Stimulated activated CD4-positive, alpha-beta T cell treated with anti-CD3 and anti-CD28 coated beads, Interleukin-12 subunit alpha, Interleukin-12 subunit beta, amount 100 ng/mL, for 48 hours (primary cell): ENCODE measurements at regions not wholly inside any gene's neighbourhood (a gene's known extent, or its start where the extent isn't known, plus 50 kb on each side); places are given as distances from the start of the nearest gene placed in this dataset.

ENCODE experiments used
- DNase-seq, 3 donors: peaks; one replicate each; pipeline ENCODE4 v3.0.0-alpha.2; 2020; ENCODE audit warnings: low read depth in 2 of 3, low spot score in 1 of 3

DNA sequence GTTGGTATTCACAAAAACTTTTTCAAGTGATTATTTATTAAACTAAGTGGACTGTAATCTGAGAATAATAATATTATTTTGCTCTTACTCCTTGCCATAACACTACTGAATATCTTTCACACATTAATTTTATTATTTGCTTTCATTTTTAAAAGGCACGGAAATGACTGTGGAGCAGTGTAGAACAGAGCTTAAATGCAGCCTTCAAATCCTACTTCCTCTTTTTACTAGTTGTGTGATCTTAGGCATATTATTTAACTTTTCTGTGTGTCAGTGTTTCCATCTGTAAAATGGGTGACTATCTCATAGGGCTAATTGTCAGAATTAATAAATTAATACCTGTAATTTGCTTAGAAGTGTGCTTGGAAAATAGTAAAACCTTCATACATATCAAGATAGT is 55.5 kb upstream of the SLC8A1 start:
- no peak for DNase-seq

DNA sequence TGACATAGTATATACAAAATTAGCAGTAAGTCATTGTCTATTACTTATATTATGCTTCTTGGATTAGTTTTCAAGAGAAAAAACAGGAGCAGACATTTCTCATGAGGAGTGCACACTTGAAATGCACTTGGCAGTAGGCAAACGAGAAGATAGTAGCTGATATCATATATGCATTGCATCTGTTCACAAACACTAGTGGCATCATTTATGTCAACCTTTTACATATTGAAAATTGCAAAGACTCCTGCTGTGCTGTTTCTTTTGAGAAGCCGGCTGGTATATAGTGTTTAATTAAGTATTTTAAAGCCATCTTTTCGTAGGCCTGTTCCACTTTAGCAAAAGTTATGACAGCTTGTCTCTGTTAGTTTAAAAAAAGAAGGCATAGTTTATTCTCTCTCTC is 58.4 kb upstream of the SLC8A1 start:
- DNase-seq, result no peak

DNA sequence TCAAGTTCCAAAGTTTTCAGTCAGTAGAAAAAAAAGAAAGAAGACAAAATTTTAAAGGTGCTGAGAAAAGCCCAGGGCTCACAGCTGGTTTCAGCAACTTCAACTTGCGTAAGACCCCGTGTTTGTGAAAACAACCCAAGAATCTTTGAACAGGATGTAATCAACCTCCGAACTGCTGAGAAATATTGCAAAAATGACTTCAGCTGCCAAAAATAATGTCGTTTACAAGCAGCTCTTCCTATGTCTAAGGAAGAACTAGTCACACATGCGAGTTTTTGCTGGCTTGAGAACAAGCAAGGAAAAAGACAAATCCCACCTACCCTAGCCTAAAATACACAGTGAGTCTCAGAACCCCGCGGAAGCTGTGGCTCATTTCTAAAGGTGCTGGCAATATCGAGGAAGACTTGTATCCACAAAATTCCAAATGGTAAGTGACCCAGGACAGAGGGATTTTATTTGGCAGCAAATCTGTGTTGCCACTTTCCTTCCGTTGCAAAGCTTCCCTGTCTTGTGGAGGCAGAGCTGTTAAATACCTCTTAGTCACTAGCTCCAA is 59.8 kb upstream of the SLC8A1 start:
- DNase-seq, result no peak

DNA sequence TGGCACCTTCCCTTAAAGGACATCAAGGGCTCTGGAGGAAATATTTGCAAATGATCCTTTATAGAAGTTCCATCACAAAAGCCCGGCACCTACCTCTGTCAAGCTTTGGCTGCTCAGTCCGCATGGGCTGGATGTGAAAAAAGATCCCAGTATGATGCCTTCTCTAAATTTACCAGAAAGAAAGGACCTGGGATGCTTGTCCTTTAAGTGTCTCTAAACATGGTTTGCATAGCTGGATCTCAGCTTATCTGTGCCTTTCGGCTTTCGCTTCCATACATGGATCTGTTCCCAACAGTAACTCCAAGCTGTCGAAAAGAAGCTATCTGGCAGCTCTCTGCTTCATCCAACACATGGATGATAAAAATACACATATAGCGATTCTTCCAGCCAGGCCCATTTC is 60.4 kb upstream of the SLC8A1 start:
- DNase-seq, result no peak

DNA sequence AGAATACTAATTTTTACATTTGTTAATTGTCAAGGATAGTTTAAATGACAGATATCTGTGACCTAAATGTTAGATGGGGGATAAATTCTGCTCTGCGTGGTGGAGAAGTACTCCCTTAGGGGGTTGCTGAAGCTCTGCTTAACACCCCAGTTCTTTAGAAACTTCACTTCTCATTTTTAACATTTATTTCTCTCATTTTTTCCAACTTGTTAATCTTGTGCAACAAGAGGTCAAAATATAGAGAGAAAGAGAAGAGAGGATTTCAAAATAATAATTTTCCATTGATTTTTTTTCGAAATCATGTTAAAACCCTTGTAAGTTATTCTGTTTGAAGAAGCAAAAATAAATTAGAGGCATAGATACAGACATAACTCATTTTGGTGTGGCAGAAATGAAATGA is 61.3 kb upstream of the SLC8A1 start:
- no peak for DNase-seq

DNA sequence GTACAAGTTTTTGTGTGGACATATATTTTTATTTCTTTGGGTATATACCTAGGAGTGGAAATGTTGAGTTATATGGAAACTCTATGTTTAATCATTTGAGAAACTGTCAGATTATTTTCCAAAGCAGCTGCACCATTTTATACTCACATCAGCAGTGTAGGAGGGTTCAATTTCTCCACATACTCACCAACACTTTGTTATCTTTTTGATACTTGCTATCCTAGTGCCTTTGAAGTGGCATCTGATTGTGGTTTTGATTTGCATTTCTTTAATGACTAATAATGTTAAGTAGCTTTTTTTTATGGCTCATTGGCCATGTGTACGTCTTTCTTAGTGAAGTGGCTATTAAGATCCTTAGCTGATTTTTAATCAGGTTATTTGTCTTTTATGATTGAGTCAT is 64.7 kb upstream of the SLC8A1 start:
- DNase-seq, result no peak

DNA sequence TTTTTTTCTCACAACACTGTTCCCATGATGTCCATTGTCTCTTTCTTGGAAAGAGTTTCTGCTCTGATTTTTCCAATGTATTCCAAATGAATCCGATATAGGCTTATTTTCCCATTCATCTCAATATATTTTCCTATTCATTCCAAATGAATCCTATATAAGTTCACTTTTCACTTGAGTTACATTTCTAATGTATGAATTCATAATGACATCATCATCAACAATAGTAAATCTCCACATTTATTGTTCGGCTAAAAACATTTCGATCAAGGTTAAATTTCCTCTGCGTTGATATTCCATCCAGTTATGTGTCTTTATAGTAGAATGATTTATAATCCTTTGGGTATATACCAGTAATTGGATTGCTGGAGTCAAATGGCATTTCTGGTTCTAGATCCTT is 76.7 kb upstream of the SLC8A1 start:
- DNase-seq, result no peak

DNA sequence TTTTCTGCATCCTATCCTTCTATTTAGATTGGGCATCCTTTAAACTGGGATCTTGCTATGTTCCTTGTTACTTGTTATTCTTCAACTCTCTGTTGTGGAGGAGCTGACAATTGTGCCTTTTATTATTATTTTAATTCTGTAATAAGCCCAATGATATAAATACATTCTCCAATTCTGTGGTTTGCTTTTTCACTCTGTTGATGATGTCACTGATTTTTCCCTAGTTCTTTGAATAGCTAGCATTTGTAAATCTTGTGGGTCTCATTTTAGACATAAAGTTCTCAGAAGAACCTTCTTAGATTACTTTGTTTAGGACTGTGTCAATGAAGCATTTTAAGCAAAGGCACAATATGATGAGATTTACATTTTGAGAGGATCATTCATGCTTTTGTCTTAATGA is 79.5 kb upstream of the SLC8A1 start:
- DNase-seq, result no peak

DNA sequence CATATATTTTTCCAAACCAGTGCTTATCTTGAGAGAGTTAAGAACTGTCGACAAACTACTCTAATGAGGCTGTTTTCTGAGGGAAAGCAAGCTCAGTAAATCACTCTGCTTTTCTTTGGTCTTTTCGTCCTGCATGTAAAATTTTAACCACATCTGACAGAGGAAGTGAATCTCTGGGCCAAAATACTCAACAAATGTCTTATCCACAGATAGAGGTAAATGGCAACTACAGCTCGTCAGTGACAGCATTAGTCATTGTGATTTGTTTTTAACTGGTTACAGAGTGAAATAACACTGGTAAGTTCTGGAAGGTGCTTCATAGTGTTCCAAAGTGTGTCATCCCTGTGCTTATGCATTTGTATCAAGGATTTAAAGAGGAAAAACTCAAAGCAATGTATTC is 82.6 kb upstream of the SLC8A1 start:
- DNase-seq, result no peak

DNA sequence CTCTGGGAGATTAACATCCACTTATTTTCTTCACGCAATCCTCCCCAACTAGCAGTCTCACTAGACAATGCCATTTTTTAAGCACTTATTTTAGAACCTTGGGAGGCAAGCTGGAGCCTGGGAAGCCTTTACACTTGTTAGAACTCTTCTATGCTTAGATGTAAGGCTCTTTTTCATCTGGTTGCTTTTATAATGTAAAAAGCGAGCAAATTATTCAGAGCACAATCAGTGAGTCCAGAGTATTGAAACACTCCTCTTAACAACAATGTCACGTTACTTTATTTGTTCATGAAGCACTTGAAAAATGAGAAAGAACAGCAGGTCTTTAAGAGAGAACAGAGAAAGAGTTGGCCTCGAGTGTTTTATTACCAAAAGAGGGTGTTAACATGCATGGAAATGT is 84.1 kb upstream of the SLC8A1 start:
- DNase-seq, result no peak

DNA sequence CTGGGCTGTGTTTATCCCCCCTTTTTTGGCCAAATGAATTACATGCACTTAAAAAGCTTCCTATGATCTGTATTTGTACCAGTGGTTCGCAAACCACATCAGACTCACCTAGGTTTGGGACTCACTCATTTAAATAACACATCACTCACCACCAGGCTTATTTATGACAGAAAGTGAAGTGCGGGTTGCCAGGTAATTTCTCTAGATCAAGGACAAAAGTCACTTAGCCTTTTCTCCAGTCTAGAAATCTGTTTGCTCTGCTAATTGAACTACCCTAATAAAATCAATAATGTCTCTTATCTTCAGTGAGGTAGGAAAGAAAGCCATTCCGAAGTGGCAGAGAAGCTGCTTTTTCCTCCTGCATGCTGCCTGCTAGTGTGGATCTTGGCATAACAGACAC is 88.1 kb upstream of the SLC8A1 start:
- no peak for DNase-seq

DNA sequence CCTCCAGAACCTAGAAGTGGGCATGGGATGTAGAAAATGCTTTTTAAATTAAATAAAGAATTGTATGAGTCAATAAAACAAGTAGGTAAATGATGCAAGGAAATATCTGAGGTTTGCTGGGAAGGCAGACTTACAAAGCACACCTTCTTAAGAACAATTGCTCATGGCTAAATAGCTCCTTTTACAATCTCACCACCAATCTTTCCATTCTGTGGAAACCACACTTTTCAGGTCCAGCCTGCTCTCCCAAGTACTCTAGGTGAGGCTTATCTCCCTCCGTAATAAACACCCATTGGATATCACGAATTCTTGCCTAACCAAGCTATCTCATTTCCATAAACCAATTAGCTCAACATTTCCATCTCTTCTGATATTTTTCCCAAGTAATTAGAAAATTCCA is 91.5 kb upstream of the SLC8A1 start:
- no peak for DNase-seq

DNA sequence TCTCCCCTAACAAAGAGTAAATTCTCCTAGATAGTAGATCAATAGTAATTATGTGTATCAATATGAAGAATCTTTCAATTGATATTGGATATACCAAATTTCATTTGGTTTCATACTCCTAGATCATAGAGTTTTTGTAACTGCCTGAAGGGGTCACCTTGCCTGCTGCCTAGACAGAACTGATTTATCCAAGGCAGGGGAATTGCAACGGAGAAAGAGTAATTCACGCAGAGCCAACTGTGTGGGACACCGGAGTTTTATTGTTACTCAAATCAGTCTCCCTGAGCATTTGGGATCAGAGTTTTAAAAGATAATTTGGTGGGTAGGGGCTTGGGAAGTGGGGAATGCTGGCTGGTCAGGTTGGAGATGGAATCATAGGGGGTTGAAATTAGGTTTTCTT is 92.2 kb upstream of the SLC8A1 start:
- no peak for DNase-seq

DNA sequence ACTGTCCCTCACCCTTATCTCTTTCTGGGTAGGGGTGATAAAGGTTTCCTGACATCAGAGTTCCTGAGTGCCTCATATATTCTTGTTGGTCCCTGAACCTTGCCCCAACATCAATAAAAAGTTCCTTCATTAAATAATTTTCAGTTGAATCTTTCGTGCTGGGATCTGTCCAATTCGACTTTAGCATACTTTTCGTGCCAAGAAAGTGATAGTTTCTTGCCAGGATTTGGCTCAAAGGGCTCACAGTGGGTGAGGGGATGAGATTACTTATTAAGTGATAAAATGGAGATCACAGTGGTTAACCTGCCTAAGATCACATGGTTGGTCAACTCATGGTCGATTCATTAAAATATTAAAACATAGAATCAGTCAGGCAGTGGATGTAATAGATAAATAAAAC is 93.8 kb upstream of the SLC8A1 start:
- DNase-seq, result no peak

DNA sequence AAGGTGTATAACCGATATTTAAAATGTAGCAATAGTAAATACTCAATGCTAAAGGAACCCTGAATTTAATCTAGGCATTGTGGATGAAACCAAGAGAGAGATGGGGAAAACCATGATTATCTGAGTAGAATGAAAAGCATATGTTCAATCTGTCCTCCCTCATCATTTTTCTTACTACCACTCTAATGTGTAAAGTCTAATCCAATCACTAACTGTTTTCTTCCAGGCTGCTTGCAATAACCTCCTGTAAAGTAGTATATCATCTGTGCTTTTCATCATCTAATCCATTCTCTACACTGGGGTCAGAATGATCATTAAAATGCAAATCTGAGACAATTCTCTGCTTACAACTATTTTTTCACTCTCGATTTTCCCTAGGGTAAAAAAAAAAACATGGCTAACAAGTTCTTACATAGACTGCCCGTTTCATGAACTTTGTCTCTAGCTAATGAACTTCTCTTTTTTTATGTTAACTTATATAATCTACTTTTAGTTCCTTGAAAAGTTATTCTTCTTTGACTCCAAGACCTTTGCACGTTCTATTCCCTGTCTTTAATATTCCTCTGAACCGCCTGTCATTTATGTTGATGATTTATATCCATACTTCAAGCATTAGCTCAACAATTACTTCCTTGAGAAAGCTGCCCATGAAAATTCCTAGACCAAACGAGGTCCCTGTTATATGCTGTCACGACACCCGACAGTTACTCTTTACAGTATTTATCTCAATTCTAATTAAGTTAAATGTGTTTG is 94.7 kb upstream of the SLC8A1 start:
- no peak for DNase-seq

DNA sequence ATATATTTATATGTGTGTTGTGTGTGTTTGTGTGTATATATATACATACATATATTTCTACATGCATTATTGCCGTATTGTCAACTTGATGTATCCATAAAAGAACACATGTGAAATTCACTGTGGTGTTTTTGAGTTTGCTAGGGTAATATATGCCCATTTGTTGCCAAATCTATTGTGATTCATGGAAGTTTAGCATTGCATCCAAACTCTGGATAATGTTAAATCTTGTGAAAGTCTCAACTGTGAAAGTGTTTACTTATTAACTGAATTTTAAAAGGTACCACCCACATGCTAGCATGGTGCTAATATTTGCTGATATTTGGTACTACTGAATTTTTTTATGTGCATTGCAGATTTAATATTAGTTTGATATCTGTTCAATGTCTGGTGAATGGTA is 96.6 kb upstream of the SLC8A1 start:
- DNase-seq, result no peak

DNA sequence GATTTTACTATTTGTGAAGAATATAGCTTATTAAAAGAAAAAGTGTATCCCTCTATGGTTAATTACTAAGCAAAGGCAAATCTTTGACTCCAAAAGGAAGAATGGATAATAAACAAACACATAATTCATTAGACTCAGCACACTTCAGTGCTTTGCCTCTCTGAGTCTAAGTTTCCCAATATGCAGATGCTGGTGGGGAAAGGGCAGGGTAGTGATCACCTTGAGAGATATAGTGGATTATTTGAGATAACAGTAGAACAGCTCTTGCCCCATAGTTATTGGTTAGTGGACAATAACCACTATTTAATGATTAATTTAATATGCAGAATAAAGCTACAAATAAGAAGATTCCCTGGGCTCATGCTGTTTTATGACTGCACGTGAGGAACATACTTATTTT is 98.2 kb upstream of the SLC8A1 start:
- no peak for DNase-seq

DNA sequence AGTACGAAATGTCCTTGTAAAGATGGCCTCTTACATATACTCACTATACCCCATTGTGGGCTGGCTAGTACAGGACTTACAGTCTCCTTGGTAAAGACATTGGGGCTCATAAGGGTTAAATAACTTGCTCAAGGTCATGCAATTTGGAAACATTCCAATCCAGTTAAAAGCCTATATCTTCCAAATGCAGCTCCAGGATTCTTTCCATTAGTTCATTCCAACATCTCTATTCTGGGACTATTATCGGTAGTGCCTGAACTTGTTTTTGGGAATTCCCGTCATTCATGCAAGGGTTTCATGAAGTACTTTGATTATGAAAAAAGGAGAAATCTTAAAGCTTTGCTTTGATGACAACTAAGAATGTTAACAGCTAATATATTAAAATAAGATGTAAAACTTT is 99.2 kb upstream of the SLC8A1 start:
- DNase-seq, result no peak

DNA sequence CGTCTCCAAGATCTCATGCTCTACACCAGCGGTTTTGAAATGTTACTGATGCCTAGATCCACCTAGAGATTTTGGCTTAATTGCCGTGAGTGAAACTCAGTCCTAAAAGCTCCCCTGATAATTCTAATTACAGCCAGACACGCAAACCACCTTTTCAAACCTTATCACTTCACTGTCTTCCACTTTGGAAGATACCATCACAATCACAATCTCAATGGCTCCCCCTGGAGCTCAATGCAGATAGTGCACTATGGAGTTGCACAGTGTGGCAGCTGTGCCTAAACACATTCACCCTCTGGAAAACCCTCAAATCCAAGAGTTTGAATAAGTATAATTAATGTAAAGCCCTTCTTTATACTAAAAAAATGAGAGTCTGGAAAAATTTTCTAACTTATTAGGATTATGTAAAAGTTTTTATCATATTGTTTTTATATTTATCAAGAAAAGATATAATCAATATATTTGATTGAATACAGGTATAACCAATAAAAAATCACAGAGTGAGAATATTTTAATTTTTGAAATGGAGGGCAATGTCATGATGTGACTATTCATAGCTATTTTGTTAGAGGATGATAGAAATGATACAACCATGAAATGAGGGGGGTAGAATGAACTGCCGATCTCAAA is 102.9 kb upstream of the SLC8A1 start:
- DNase-seq, result peak; percentile 15 to 45 (median 20)

DNA sequence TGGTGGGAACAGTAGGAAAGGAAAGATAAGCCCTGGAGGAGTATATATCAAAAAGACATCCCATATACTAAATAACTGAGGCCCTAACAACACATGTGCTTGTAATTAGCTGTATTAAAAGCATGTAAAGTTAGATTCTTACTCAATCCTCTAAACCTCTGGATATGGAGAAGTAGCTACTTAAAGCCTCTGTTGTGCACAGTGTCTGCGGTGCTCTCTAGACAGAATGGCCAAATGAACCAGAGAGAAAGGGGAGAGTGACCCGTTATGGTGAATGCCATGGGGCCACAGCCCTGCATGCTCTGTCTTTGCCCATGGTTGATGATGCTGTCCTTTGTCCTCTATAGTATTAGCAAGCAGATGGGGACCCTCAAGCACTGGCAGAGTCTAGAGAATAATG is 104.4 kb upstream of the SLC8A1 start:
- no peak for DNase-seq

DNA sequence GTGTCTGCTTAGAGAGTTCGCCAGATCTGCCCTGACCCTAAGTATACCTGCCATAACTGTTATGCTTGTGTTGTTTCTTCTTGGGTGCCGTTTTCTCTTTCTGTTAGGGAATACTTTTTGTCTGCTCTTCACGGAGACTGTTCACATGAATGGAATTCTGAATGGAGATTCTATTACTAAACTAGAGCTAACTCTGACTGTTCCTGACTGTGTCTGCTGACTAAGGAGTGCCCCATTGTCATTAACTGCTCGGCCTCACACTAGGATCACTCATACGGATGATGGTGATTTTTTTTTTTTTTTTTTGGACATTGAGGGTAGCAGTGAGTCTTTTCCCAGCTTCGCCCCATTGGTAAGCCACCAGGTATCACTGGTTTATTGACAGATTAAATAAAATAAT is 104.8 kb upstream of the SLC8A1 start:
- DNase-seq, result no peak

DNA sequence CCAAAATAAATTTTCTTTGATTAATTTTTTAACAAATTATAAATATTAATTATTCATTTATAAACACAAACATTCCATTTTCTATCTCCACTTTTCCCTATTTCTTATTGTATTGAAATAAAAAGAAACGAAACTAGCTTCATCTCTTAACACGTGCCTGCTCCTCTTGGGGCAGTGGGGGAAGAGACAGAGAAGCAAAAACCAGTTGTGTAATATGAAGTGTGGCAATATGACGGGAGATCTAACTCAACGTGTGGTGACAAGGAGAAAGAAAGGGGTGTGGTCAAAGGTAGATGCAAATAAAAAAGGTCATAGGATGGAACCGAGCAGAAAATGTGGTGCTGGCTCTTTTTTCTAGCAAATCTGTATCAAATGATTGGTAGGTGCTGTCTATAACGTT is 106.9 kb upstream of the SLC8A1 start:
- DNase-seq, result no peak

DNA sequence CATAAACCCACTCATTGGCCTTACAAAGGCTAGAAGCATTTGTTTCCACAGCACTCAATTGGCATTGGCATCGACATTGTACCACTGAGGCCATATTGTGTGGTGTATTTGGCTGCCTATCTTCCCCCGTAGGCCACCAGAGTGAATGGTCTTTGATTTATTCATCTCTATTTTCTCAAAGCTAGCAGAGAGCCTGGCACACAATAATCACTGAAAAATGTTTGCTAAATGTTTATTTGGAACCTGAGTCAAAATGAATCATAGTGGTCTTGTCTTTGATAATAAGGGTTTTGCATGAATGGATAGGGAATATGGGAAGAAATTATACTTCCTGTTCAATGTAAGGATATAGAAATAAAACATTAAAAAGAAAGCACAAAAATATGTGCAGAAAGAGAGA is 107.3 kb upstream of the SLC8A1 start:
- no peak for DNase-seq
